Omental fat pad (tissue), 3 donors: ENCODE measurements at regions not wholly inside any gene's neighbourhood (a gene's known extent, or its start where the extent isn't known, plus 50 kb on each side); places are given as distances from the start of the nearest gene placed in this dataset.

Experiments
- ATAC-seq: fragments of 150-250 bp; one replicate; pipeline ENCODE4 v1.9.1; 2016; ENCODE audit warnings: mild to moderate bottlenecking, moderate library complexity; ENCODE audit not compliant: low FRiP score
- DNase-seq: peaks from one replicate; pipeline ENCODE4 v3.0.0-alpha.2; 2019; ENCODE audit warnings: low spot score
- CTCF ChIP-seq, 3 donors: fragments of 450-650 bp; IDR thresholded peaks; one replicate each; pipeline ENCODE4 v1.5.1; 2016 to 2017; ENCODE audit warnings: antibody characterized with exemption in 3 of 3, mild to moderate bottlenecking in 3 of 3, moderate library complexity in 2 of 3

- TF ChIP-seq CTCF (IDR thresholded peaks at IDR 0.05): no peak
- ATAC-seq: no peak
- DNase-seq: no peak
Observed at GRCh38 chr2:60371219-60371618, 182.2 kb downstream of the BCL11A start.

GRCh38 chr2:60370814-60371213, 182.6 kb downstream of the BCL11A start:
- DNase-seq (no peak), ATAC-seq (no peak)

GRCh38 chr2:60368456-60368855, 185.0 kb downstream of the BCL11A start:
- no peak for ATAC-seq
- DNase-seq: no peak
- no peak for TF ChIP-seq CTCF (IDR thresholded peaks at IDR 0.05)

More at GRCh38 chr2:60370814-60371213, 182.6 kb downstream of the BCL11A start:
- no peak for TF ChIP-seq CTCF (IDR thresholded peaks at IDR 0.05)

GRCh38 chr2:60366135-60366712, 187.2 kb downstream of the BCL11A start:
- TF ChIP-seq CTCF (IDR thresholded peaks at IDR 0.05): no peak
- ATAC-seq (no peak), DNase-seq (no peak)

GRCh38 chr2:60365556-60365955, 187.9 kb downstream of the BCL11A start:
- ATAC-seq: no peak
- TF ChIP-seq CTCF (IDR thresholded peaks at IDR 0.05): no peak
- no peak for DNase-seq

GRCh38 chr2:60364491-60364890, 189.0 kb downstream of the BCL11A start:
- no peak for ATAC-seq

More at GRCh38 chr2:60364491-60364890, 189.0 kb downstream of the BCL11A start:
- DNase-seq: no peak
- TF ChIP-seq CTCF (IDR thresholded peaks at IDR 0.05): no peak
